Psoas muscle (tissue), 7 donors: ENCODE measurements at regions not wholly inside any gene's neighbourhood (a gene's known extent, or its start where the extent isn't known, plus 50 kb on each side); places are given as distances from the start of the nearest gene placed in this dataset.

Source experiments
- ATAC-seq, 4 donors: fragments of 200-7000 bp; cut with Tn5 transposase; one replicate each; pipeline ENCODE4 v1.9.1; 2020; ENCODE audit warnings: moderate library complexity in 3 of 4, mild to moderate bottlenecking in 2 of 4
- DNase-seq, 2 donors: peaks; one replicate each; pipeline ENCODE4 v3.0.0-alpha.2; 2020
- H3K27ac ChIP-seq: fragments of 200-600 bp; one replicate; pipeline ENCODE4 v1.8.0; 2022
- H3K27me3 ChIP-seq, 3 donors: fragments of 200-600 bp in 1 of 3; one replicate each; pipeline versions ENCODE4 v1.6.1 to v1.8.0; 2013 to 2022; ENCODE audit warnings: low read length in 2 of 3, mild to moderate bottlenecking in 2 of 3, moderate library complexity in 1 of 3; ENCODE audit not compliant: insufficient read depth in 3 of 3
- H3K36me3 ChIP-seq, 2 donors: fragments of 200-600 bp in 1 of 2; one replicate each; pipeline versions ENCODE4 v1.6.1 to v1.8.0; 2013 to 2022; ENCODE audit warnings: low read depth in 1 of 2, mild to moderate bottlenecking in 1 of 2, moderate library complexity in 1 of 2; ENCODE audit not compliant: insufficient read depth in 1 of 2
- H3K4me1 ChIP-seq: fragments of 200-600 bp; one replicate; pipeline ENCODE4 v1.8.0; 2022
- H3K4me3 ChIP-seq: fragments of 200-600 bp; one replicate; pipeline ENCODE4 v1.8.0; 2022; ENCODE audit warnings: mild to moderate bottlenecking
- H3K9me3 ChIP-seq: fragments of 200-600 bp; one replicate; pipeline ENCODE4 v1.8.0; 2022
- WGBS, 3 donors: extraction: QIAGEN DNeasy Blood & Tissue Kit; methylation state at CpG; one replicate each; pipeline versions ENCODE4 v1.1.6 to v1.1.7; 2013; 5-methylcytosine and 5-hydroxymethylcytosine counted together
- intact Hi-C, 2 donors: fragments of 100-400 bp; cut with DNase I; formaldehyde crosslinking; loops; one replicate each; pipeline versions ENCODE4 v1.11.0 to v1.14.2; 2022
- TF ChIP-seq, protein P1 (sequence below): fragments of 200-600 bp; IDR thresholded peaks from one replicate; pipeline ENCODE4 v1.8.0; 2022; ENCODE audit warnings: antibody characterized with exemption
- donor health status: healthy with polysubstance abuse.
- donor health status: DM: no; HTN: no; CAD: no; lungs with moderate emphysema.
- donor health status: Bipolar disorder and iron deficiency.
- donor health status: healthy.
- donor health status: DM: yes; HTN: yes; CAD: no.
- donor health status: DM: no; HTN: no; CAD: no.
- donor health status: DM: yes; HTN: yes; CAD: no.

DNA sequence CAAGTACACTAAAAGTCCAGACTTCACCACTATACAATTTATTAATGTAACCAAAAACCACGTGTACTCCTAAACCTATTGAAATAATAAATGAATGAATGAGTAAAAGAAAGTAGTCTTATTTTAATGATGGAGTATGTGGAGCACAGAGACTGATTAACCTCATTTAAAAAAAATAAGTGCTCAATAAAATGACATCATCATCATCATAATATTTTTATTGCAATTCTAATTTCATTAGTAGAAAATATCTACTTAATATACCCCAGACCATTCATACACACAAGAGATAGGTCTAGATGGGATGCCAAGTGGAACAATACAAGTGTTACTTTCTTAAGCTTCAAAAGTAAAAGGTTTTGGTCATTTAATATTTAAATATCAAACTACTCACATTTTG is 133.1 kb downstream of the ASB9 start:
- no peak for DNase-seq
- WGBS, 3 donors: 43 to 60% (median 60%) methylated on average over 1 of the region's 1 CpG
- intact Hi-C loops: no loop called here

DNA sequence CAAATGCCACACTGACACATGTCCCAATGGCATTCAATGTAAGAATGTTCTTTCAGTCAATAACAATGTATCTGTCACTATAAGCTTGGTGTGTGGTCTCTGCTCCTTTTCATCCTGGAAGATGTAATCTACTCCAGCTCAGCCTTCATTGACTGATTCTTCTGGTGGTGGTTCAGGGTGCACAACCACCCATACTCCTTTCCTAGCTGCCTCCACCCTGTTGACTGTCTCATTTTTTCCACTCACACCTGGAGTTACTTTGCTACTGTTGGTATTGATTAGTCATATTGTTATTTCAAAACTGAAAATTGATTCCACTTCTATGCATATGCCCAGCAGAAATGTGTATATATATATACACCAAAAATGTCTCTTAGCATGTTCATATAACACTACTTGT is 140.5 kb downstream of the ASB9 start:
- no peak for DNase-seq
- Histone ChIP-seq H3K36me3 (no peaks in the 10 kb centered on the region), H3K4me3 (no peak overlapping the region), H3K27ac (no peak overlapping the region), H3K27me3 (peaks cover 0 to 8% (median 0%) of the 10 kb centered on the region in 3 donors), H3K4me1 (no peaks in the 10 kb centered on the region), H3K9me3 (no peaks in the 10 kb centered on the region)
- no peak for ATAC-seq
- TF ChIP-seq, protein P1, sequence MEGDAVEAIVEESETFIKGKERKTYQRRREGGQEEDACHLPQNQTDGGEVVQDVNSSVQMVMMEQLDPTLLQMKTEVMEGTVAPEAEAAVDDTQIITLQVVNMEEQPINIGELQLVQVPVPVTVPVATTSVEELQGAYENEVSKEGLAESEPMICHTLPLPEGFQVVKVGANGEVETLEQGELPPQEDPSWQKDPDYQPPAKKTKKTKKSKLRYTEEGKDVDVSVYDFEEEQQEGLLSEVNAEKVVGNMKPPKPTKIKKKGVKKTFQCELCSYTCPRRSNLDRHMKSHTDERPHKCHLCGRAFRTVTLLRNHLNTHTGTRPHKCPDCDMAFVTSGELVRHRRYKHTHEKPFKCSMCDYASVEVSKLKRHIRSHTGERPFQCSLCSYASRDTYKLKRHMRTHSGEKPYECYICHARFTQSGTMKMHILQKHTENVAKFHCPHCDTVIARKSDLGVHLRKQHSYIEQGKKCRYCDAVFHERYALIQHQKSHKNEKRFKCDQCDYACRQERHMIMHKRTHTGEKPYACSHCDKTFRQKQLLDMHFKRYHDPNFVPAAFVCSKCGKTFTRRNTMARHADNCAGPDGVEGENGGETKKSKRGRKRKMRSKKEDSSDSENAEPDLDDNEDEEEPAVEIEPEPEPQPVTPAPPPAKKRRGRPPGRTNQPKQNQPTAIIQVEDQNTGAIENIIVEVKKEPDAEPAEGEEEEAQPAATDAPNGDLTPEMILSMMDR: no peak
- intact Hi-C loops: no loop called here

More for the DNA sequence above, 133.1 kb downstream of the ASB9 start:
- Histone ChIP-seq H3K27ac (no peak overlapping the region), H3K9me3 (no peaks in the 10 kb centered on the region), H3K27me3 (peaks cover 0 to 4% (median 0%) of the 10 kb centered on the region in 3 donors), H3K36me3 (no peaks in the 10 kb centered on the region), H3K4me1 (no peaks in the 10 kb centered on the region), H3K4me3 (no peak overlapping the region)
- TF ChIP-seq, protein P1: no peak
- ATAC-seq: no peak

DNA sequence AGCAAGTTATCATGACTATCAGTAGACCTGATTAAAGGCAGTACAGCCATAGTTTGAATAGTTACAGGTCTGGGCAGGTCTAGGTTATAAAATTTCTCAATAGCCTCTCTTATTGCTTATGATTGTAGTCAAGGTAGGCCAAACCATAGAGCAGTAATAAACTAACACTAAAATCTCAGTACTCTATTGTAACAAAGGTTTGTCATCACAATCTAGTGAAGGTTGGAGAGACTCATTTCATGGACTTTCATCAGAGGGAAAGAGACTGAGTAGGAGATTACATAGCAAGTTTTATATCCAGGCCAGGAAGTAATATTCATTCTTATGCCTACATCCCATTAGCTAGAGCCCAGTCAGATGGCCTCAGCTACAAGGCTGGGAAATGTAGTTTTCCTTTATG is 141.0 kb downstream of the ASB9 start:
- TF ChIP-seq, protein P1: no peak
- no peaks in the 10 kb centered on the region for H3K4me1 ChIP-seq
- H3K9me3 ChIP-seq: no peaks in the 10 kb centered on the region
- ATAC-seq: no peak
- intact Hi-C loops: no loop called here
- peaks cover 0 to 8% (median 0%) of the 10 kb centered on the region in 3 donors for H3K27me3 ChIP-seq
- no peak overlapping the region for H3K4me3 ChIP-seq
- H3K27ac ChIP-seq: no peak overlapping the region
- H3K36me3 ChIP-seq: no peaks in the 10 kb centered on the region
- no peak for DNase-seq

DNA sequence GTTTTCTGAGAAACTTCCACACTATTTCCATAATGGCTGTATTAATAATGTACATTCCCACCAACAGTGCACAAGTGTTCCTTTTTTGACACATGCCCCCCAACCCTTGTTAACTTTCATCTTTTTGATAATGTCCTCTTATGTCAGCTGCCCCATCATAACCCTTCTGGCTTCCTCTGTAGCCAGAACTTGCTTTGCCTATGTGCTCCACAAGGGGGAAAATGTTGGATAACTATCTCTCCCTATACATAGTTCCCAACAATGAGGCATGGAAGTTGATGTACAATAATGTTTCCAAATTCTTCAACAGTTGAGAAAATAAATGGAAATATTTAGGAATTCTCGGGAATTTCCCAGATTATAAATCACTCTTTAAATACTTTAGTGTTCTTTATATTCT is 142.9 kb downstream of the ASB9 start:
- no peak for ATAC-seq
- Histone ChIP-seq H3K4me3 (no peak overlapping the region), H3K4me1 (no peaks in the 10 kb centered on the region), H3K36me3 (no peaks in the 10 kb centered on the region), H3K9me3 (no peaks in the 10 kb centered on the region), H3K27me3 (peaks cover 0 to 4% (median 0%) of the 10 kb centered on the region in 3 donors), H3K27ac (no peak overlapping the region)
- intact Hi-C loops: no loop called here
- 59 to 86% (median 79%) methylated on average over 1 of the region's 1 CpG for WGBS, 3 donors
- TF ChIP-seq, protein P1: no peak
- DNase-seq: no peak

DNA sequence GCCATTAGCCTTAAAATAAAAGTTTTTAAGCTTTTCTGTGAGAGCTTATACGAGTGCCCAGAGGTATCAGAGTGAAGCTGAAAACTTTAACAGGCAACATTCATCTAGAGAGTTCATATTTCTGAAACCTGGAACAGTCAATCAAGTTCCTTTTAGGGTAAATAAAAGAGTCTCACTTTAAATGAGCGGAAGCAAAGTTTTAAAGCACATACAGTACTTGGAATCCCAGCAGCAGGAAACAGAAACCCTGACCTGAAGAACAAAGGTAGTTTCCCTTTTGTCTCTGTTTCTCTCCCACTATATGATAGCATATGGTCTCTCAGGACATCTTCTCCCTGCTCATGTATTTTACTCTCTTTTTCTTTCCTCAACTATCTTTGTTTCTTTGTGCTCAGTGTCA is 153.0 kb downstream of the ASB9 start:
- 48 to 62% (median 54%) methylated on average over 2 of the region's 2 CpGs for WGBS, 3 donors
- Histone ChIP-seq H3K9me3 (peaks cover 6% of the 10 kb centered on the region), H3K4me1 (no peaks in the 10 kb centered on the region), H3K36me3 (no peaks in the 10 kb centered on the region), H3K27ac (no peak overlapping the region), H3K4me3 (no peak overlapping the region), H3K27me3 (no peaks in the 10 kb centered on the region)
- ATAC-seq (no peak), DNase-seq (no peak)
- intact Hi-C loops: no loop called here
- TF ChIP-seq, protein P1: no peak
